T-helper 1 cell treated with Interleukin-12 subunit alpha and Interleukin-12 subunit beta and Interleukin-4 antibody, amounts not matched to agents 30 ng/mL and 1 ng/mL, for 36 hours (primary cell): ENCODE measurements at regions not wholly inside any gene's neighbourhood (a gene's known extent, or its start where the extent isn't known, plus 50 kb on each side); places are given as distances from the start of the nearest gene placed in this dataset.

Experiments
- intact Hi-C: fragments of 100-400 bp; cut with micrococcal nuclease; formaldehyde crosslinking; loops from one replicate; pipeline ENCODE4 v1.15.1; 2024

DNA sequence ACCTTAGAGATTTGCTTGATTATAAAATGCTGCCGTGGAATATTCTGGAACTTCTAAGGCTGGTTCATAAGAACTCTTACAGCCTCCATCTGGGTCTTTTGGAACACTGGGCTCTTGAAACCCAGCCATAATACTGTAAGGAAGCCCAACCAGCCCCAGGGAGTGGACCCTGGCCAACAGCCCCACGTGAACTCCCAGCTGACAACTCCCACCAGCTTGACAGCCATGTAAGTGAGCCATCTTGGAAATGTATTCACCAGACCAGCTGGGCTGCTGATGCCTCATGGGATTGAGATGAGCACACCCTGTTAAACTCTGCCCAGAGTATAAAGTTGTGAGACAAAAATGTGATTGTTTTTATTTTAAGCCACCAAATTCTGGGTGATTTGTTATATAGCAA, 378.7 kb upstream of the RAG2 start:
- intact Hi-C loops: no loop called here

DNA sequence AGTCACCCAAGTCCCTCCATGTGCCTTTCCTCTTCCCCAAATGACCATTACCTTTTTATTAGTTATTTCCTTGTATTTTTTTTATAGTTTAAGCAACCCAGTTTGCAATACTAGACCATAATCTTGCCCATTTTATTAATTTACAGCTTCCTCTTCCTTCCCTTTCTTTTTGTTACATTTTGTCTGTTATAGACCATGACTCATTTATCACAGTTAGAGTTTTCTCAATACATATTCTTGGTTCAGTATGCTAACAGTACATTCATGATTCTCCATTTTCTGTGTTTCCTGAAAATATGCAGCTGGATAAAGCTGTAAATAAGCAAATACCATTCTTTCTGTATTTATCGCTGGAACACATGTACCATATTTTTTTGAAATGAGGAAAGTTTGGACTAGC, 376.7 kb upstream of the RAG2 start:
- intact Hi-C loops: no loop called here

DNA sequence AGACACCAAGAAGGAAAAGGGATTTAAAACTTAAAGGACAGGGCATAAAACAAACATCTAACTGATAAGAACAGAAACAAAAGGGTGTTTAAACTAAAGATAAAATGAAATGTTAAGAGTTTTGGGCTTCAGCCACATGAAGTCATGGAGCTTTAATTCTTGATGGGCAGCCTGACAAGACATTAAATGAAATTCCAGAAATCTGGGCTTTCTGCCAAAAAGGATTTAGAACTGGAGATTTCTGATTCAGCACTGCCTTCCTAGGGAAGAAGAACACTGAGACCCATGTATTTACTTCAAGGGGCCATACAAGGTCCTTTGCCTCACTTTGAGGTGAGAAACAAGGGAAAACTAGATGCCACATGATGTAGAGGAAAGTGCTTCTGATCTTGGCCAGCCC, 355.9 kb upstream of the RAG2 start:
- intact Hi-C loops: no loop called here

DNA sequence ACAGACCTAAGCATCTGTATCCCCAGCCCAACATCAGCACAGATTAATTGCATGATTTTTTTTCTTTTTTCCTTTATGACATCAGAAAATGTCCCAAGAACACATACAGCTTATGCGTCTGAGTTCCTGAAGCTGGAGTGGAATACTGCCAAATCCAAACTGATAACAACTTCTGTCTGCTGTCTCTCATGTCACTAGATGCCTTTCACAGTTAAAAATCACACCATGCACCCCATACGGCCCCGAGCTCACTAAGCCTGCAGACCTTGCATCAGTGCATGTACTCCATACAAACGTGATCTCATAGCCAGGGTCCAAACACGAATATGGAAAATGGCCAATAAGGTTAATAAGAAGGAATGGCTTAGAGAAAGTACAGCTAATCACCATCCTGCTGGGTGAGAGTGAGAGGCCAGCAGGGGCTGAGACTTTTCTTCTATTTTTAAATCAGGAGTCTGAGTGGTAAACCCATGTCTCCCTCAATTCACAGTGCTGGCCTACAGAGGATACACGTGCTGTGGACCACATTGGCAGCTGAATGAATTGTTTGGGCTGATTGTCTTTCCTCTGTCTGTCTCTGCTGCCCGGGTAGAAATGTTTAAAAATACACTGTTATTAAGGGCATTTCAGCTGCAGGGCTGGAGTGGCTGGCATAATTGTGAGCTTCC, 350.6 kb upstream of the RAG2 start:
- intact Hi-C loops: no loop called here

DNA sequence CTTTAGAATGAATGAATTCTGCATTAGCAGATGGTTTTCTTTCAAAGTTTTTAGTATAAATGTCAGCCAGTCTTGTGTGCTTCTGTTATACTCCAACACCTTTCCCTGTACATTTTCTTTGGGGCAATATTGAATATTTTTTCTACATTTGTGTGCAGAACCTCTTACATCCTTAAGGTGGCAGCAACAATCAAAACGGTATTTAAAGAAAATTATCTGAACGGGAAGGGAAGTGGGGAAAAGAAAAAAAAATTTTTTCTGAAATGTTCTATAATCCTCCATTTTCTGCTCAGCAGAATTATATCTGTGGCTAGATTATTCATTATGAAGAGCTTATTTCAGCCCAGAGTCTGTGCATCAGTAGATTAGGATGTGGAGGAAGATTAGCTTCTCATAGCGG, 347.3 kb upstream of the RAG2 start:
- intact Hi-C loops: no loop called here

DNA sequence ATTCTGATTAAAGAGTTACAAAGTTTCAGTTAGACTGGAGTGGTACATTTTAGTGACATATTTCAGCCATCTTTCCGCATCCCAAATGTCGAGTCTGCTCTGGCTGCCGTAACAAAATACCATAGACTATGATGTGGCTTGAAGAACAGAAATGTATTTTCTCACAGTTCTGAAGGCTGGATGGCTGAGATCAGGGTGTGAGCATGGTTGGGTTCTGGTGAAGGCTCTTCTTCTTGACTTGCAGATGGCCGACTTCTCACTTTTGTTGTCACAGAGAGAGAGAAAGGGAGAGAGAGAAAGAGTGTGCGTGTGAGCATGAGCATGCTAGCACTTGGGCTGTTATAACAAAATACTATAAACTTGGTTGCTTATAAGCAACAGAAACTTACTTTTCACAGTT, 335.4 kb upstream of the RAG2 start:
- intact Hi-C loops: no loop called here

DNA sequence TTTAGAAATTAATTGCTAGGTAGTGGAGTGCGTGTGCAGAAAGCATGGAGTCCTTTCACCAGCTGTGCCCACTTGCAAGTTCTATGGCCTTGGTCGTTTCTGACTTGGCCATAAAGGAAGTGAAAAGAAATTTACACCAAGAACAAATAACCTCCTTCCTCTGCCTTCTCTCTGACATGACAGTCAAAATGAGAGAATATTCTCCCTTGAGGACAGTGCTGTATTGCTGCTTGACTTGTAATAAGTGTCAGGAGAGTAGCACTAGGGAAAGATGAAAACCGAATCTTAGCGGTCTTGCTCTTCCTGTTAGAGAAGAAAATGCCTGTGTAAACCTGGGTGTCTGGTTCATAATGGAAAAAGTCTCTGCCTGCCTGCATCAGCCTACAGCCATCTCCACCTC, 333.1 kb upstream of the RAG2 start:
- intact Hi-C loops: no loop called here

DNA sequence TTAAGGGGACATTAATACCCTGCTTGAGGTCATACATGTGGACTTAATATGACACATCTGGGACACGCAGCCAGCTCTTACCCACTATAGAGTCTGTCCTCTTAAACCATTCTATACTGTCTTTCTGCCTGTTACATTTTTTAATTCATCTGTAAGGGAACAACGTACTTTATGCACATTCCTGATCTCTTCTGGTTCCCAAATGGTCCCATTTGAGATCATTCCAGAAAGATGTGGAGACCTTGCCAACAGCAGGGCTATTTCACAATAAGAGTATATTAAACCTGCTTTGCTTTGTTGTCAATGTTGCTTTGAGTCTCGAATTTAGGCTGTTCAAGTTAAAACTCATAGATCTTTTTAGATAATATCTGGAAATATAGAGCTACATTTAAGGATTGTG, 332.2 kb upstream of the RAG2 start:
- intact Hi-C loops: no loop called here

DNA sequence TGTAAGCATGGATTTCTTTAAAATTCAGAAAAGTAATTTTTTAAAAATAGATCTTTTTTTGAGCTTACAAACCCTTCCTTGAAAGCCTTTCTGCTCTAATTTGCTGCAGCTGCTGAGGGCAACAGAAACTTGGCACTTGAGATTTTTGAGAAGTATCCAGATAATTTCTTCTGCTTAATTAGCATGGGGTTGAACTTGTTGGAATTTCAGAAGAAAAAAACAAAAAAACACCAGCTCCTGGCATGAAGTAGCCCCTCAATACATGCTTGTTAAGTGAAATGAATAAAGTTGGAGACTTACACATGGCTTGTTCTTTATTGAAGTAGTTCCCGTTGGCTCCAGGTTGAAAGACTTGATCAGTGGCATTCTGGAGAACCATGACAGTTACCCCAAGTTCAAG, 331.4 kb upstream of the RAG2 start:
- intact Hi-C loops: no loop called here

DNA sequence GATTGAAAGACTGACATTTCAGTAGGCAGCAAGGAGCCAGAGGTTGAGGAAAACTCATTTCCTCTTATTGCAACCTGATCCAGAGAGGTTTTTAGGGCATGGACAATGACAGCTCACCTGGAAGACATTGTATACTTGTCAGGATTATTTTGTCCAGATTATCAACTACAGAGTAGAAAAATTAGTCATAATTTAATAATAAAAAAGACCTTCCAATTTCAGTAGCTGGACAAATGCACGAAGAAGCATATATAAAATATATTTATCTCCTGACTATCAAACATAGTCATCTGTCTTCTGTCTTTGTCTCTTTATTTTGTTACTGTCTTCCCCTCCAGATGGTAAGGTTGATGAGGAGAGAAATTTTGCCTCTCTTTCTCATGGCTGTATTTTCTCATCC, 330.6 kb upstream of the RAG2 start:
- intact Hi-C loops: no loop called here

DNA sequence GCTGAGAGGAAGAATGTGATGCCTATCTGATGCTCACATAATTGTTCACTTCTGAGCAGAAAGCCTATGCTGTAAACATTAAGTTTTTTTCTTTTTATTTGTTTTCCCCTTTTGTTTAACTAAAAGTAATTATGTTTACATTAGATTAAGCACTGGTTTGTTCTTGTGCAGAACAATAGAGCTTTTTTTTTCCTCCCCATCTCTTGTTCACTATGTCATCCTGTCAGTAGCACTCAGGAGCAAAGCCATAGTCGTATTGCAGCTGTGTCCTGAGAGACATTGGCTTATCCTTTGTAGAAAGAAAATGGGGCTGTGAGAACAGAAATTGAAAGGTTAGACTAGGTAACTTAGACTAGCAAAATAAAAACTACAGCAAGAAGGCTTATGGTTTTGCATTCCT, 301.8 kb upstream of the RAG2 start:
- intact Hi-C loops: no loop called here

DNA sequence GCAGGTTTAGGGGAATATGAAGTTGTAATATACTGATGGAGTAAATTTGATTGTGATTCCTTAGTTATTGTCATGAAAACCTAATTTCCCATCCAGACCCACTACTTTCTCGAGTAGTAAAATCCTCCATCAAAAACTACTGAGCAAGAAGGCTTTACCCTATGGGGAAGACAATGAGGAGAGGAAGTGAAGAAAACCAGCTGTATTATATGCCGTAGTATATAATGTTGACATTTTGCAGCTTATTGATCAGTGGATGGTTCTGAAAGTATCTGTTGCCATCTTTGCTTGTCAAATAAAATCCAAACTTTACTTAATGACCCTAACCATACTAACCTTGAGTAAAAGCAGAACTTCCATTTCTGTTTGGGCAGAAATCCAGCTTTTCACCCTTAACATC, 292.8 kb upstream of the RAG2 start:
- intact Hi-C loops: no loop called here

DNA sequence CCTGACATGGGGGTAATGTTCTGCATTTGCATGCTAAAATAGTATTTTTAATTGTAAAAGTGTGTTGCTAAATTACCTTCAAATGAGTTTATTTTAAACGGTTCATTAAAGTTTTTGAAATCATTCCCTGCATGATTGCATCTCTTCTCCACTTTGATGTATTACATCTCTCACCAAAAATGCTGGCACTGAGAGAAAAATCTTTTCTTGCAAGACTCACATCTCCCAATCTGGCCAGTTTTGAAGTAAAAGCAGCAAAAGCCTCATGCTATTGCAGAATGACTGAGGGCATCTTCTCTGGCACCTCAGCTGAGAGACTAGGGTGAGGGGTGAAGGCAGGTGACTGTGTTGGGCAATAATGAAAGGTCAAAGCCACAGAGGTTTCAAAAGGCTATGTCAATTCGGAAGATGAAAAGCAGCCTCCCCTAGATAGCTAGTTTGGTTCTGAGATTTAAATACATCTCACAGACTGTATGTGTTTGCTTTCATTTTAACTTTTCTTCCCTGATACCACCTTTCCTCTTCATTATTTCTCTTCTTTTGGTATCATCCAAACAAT, 292.2 kb upstream of the RAG2 start:
- intact Hi-C loops: no loop called here

DNA sequence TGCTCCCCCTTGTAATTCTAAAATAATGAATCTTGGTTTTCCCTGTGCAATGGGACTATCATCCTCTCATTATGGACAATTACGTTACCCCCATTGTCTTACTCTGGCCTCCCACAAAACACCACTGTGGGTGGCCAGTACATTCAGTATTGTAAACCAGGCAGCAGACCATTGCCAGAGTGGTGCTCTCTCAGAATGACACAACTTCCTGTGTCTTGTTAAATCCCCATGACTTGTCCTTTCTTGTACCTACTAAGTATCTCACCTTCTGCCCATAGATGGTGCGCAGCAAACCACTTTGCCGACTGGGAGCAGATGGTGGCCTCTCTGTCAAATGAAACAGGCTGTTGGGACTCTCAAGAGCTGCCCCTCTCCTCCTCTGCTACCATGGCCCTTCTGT, 287.1 kb upstream of the RAG2 start:
- intact Hi-C loops: no loop called here

DNA sequence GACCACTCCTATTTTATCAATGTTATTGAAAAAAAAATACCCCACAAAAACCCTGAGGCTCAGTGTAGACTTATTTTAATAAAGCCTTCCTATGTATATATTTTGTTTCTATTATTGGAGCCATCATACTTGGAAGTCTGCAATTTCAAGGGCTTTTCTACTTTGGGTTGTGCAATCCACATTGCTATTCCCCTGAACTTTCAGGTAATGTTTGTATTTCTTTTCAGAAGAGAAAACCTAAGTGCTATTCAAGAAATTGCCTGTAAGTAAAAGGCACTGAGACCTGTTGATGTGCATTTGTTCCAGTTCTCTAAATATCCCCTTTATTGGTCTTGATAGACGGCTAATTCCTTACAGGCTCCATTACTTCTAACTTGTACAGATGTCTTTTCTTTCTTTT, 280.7 kb upstream of the RAG2 start:
- intact Hi-C loops: no loop called here

DNA sequence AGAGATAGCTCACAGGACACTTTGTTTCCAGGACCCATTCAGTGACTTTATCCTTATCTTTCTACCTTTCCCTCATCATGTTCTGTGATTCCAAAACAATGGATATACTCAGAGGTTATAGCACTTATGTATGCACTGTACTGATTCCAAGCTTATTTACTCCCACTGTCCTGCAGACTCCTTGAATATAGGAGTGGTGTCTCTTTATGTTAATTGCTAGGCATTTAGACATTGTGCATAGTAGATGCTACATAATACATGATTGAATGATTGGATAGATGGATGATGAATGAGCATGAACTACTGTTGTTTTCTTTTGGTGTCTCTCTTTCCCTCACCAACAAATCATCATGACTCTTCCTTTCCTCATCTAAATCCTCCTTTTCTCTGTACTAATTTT, 279.1 kb upstream of the RAG2 start:
- intact Hi-C loops: no loop called here

DNA sequence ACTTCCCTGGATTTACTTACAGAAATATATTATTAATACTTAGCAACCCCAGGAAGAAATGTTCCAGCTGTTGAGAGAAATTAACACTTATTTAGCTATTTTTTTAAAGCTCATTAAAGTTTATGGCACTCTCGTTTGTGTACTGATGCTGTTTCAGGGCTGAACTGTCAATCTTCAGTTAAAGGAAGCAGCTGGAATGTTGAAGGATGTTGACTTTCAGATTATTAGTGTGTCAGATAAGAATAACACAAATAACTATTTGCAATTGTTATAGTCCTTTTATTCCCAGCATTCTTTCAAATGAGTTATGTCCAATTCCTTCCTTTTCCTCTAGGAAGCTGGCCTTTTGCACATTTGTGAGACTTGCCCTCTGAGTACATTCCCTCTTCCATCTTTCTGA, 278.2 kb upstream of the RAG2 start:
- intact Hi-C loops: no loop called here

DNA sequence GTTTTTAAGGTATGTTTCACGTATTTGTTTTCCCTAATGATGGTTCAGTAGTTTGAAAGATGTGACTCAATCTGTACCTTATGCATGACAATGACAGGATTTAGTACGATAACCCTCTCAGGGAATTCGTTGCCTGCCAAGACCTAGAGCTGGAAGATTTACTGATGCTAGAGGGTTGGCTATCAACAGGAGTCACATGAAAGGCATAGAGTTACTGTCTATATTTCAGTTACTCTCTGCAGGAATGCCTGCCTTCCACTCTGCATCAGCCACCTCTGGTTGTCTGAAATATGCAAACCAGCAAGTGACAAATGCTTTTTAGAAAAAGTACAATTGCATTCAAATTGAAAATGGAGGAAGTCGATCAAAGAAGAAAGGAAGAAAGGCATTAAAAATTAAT, 276.3 kb upstream of the RAG2 start:
- intact Hi-C loops: no loop called here

DNA sequence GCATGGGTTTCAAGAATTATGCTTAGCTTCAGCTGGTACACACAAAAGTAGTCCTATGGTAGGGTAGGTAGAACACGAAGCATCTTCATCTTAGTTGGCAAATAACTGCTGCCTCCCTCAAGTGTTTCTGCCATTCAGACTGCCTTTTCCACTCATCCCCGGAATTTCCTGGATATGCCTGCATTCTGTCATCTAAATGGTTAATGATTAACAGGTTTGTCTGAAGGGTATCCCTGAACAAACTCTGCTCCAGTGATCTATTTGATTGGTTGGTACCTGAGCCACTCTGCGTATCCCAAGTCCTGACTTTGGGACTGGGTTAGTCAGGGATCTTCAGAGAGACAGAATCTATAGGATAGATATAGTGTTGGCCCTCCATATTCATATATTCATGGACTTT, 272.3 kb upstream of the RAG2 start:
- intact Hi-C loops: no loop called here

DNA sequence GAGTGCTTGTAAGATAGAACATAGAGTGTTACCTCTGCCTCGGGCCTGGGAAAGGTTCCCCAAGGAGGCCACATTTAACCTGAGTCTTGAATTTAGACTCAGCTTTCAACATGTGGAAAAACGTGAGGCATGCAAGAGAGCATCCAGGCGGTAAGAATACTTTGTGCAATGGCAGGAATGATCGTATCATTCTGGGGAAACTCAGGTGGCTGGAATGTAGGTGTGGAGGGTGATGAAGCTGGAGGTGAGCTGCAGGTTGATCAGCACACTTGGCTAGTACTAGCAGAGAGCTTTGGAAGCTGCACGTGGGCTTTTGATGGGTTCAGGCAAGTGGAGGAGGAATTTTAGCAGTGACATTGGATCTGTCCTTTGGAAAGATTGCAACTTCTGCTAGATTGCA, 270.3 kb upstream of the RAG2 start:
- intact Hi-C loops: no loop called here

DNA sequence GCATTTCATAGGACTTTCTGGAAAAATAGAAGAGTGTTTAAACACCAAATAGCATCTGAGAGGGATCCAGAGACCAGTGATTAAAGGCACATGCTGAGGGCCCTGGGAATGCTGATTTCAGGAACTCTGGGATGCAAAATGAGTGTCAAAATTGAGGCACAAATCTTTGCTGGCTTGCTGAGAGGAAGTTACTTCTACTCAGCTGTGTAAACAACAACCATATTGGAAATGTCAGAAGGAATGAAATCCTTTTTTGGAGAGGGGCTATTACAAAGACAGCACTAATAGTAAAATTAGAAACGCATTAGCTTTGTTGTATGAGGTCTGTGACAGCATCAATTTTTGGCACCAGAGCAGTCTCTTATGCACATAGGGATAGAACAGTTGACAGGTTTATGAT, 267.8 kb upstream of the RAG2 start:
- intact Hi-C loops: no loop called here

DNA sequence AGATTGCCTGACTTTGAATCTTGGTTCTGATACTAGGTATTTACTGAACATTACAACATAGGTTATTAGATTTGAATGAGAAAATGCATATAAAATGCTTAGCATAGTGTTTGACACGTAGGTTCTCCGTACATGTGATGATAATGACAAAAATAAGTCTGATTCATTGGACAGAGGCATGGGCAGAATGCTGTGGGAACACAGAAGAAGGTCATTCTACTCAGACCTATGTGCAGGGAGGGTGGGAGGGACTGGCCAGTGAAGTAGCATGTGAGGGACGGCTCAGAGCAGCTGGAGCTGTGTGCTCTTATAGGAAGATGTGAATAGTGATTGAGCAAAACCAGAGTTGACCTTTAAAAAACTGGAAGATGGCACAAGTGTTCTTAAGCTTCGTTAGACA, 256.8 kb upstream of the RAG2 start:
- intact Hi-C loops: no loop called here

DNA sequence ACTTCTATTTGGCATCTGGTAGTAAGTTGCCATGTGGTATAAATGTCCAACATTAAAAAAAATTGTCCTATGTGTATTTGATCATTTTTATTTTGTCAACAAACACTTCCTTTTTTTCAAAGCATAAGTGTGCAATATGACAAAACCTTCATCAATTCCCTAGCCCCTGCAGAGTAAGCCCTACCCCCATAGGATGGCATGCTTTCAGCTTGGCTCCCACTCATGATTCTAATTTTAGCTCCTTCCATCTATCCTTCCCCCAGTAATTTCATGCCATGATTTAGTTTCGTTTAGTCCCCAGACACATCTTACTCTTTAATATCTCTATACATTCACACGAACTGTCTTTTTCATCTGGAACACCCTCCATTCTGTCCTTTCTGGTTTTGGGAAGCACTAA, 250.6 kb upstream of the RAG2 start:
- intact Hi-C loops: no loop called here

DNA sequence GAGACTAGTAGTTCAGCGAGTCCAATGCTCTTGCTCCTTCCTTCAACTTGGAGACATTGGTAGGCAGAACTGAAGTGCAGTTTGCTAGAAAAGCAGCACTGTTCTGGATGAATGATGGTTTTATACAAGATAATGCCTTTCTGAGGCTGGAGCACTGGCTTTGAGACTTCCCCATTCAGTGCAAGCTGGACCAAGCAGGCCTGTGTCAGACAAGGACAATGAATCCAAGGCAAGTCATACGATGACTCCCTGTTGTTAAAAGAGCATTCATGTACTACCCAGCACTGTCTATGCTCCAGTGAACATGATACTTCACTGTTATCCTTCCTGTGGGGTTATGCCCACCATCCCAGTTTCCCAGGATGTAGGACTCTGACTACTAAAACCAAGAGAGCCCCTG, 242.3 kb upstream of the RAG2 start:
- intact Hi-C loops: no loop called here
